HepG2 (cell line): ENCODE measurements at regions not wholly inside any gene's neighbourhood (a gene's known extent, or its start where the extent isn't known, plus 50 kb on each side); places are given as distances from the start of the nearest gene placed in this dataset.

Experiments used
- ADNP ChIP-seq: sonication (generic); formaldehyde crosslinking; IDR thresholded peaks from 2 replicates; pipeline ENCODE4 v1.4.0; 2020; ENCODE audit warnings: missing genetic modification reagents
- CBX2 ChIP-seq, 2 experiments: fragments of 200-600 bp in 1 of 2; sonication (generic); formaldehyde crosslinking in 1 of 2; IDR thresholded peaks; 2 replicates each; pipeline versions ENCODE4 v1.7.0 to v1.8.1; 2018 to 2022; ENCODE audit warnings: low read depth in 2 of 2, low read length in 1 of 2, mild to moderate bottlenecking in 1 of 2, missing genetic modification reagents in 1 of 2
- CEBPG ChIP-seq: IDR thresholded peaks from 2 replicates; pipeline ENCODE4 v1.6.1; 2016
- DRAP1 ChIP-seq: IDR thresholded peaks from 2 replicates; pipeline ENCODE4 v1.6.1; 2016; ENCODE audit warnings: missing genetic modification reagents, missing compliant biosample characterization
- FOXP4 ChIP-seq: sonication (generic); formaldehyde crosslinking; IDR thresholded peaks from 2 replicates; pipeline ENCODE4 v1.4.0; 2020; ENCODE audit warnings: missing genetic modification reagents
- HOXA9 ChIP-seq: sonication (generic); formaldehyde crosslinking; IDR thresholded peaks from 2 replicates; pipeline ENCODE4 v1.8.1; 2022; ENCODE audit warnings: missing genetic modification reagents, mild to moderate bottlenecking, moderate library complexity, borderline replicate concordance
- NCOA5 ChIP-seq: sonication (generic); formaldehyde crosslinking; IDR thresholded peaks from 2 replicates; pipeline ENCODE4 v1.4.0; 2020; ENCODE audit warnings: missing genetic modification reagents
- RELA ChIP-seq: sonication (generic); formaldehyde crosslinking; IDR thresholded peaks from 2 replicates; pipeline ENCODE4 v1.4.0; 2020; ENCODE audit warnings: missing genetic modification reagents
- RFXAP ChIP-seq: sonication (generic); formaldehyde crosslinking; IDR thresholded peaks from 2 replicates; pipeline ENCODE4 v1.4.0; 2020; ENCODE audit warnings: missing genetic modification reagents, borderline replicate concordance
- STAT6 ChIP-seq: sonication (generic); formaldehyde crosslinking; IDR thresholded peaks from 2 replicates; pipeline ENCODE4 v1.4.0; 2020; ENCODE audit warnings: missing genetic modification reagents, mild to moderate bottlenecking, borderline replicate concordance
- TEAD3 ChIP-seq: optimal IDR thresholded peaks from 2 replicates; pipeline ENCODE3; 2016; ENCODE audit warnings: borderline replicate concordance
- THAP7 ChIP-seq: sonication (generic); formaldehyde crosslinking; IDR thresholded peaks from 2 replicates; pipeline ENCODE4 v1.8.1; 2023; ENCODE audit warnings: mild to moderate bottlenecking, missing genetic modification reagents
- ZKSCAN8 ChIP-seq: IDR thresholded peaks from 2 replicates; pipeline ENCODE4 v1.6.1; 2016; ENCODE audit warnings: borderline replicate concordance, missing genetic modification reagents, missing compliant biosample characterization
- ZNF17 ChIP-seq: sonication (generic); formaldehyde crosslinking; IDR thresholded peaks from 2 replicates; pipeline ENCODE4 v1.5.0; 2020; ENCODE audit warnings: mild to moderate bottlenecking, missing genetic modification reagents
- ZNF747 ChIP-seq: sonication (generic); formaldehyde crosslinking; IDR thresholded peaks from 2 replicates; pipeline ENCODE4 v1.8.1; 2023; ENCODE audit warnings: missing genetic modification reagents, mild to moderate bottlenecking, borderline replicate concordance
- ZNF781 ChIP-seq: sonication (generic); formaldehyde crosslinking; IDR thresholded peaks from 2 replicates; pipeline ENCODE4 v1.5.1; 2020; ENCODE audit warnings: borderline replicate concordance, mild to moderate bottlenecking, missing genetic modification reagents; ENCODE audit errors: not compliant biosample characterization
- ZNF878 ChIP-seq: sonication (generic); formaldehyde crosslinking; IDR thresholded peaks from 2 replicates; pipeline ENCODE4 v1.8.1; 2023; ENCODE audit warnings: mild to moderate bottlenecking, missing genetic modification reagents, moderate library complexity
- TF ChIP-seq, protein P1 (sequence below): sonication (generic); formaldehyde crosslinking; IDR thresholded peaks from 2 replicates; pipeline ENCODE4 v1.4.0; 2020; ENCODE audit warnings: missing genetic modification reagents
- TF ChIP-seq, protein P2 (sequence below): sonication (generic); formaldehyde crosslinking; IDR thresholded peaks from 2 replicates; pipeline ENCODE4 v1.4.0; 2020; ENCODE audit warnings: missing genetic modification reagents

DNA sequence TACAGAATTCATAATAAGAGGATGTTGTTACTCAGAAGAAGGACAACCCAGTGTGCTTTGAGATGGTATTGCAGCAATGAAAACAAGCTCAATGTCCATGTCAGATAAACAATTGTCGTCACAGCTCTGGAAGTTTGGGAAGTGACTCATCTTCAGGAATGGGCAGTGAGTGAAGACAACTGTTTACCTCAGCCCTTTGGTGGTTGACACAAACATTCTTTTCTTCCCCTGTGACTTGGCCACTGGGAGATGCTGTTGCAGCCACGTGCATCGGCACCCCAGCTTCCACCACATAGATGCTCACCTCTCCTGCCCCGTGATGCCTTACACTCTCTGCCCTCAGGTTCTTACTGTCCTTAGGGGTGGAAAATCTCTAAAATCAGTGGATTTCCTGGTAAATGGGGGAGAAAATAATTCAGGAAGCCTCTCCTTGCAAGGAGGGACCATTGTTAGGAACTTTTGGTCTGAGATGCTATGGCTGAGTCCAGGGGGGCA, 114.1 kb upstream of the GALNT15 start (continued):
- TF ChIP-seq STAT6 (CRISPR knock-in tag) (no peak), ZNF878 (CRISPR knock-in tag) (peak; percentile 75), CBX2 (IDR thresholded peaks at IDR 0.05; ENCODE audit: low read depth, low read length) (no peak), CBX2 (CRISPR knock-in tag; IDR thresholded peaks at IDR 0.05; ENCODE audit: low read depth) (no peak), HOXA9 (CRISPR knock-in tag) (no peak), ADNP (CRISPR knock-in tag) (no peak), CEBPG (peak; percentile 96), THAP7 (no peak), ZKSCAN8 (CRISPR knock-in tag) (peak; percentile 99), ZNF17 (no peak), NCOA5 (CRISPR knock-in tag) (no peak), ZNF747 (CRISPR knock-in tag) (no peak), RFXAP (CRISPR knock-in tag) (no peak), DRAP1 (CRISPR knock-in tag) (peak; percentile 76; the same call in 1 of the 2 replicates), TEAD3 (CRISPR knock-in tag) (peak; percentile 100), ZNF781 (CRISPR knock-in tag) (no peak), FOXP4 (CRISPR knock-in tag) (peak; percentile 100), RELA (peak; percentile 68; the same call in 1 of the 2 replicates)
- TF ChIP-seq, protein P1, sequence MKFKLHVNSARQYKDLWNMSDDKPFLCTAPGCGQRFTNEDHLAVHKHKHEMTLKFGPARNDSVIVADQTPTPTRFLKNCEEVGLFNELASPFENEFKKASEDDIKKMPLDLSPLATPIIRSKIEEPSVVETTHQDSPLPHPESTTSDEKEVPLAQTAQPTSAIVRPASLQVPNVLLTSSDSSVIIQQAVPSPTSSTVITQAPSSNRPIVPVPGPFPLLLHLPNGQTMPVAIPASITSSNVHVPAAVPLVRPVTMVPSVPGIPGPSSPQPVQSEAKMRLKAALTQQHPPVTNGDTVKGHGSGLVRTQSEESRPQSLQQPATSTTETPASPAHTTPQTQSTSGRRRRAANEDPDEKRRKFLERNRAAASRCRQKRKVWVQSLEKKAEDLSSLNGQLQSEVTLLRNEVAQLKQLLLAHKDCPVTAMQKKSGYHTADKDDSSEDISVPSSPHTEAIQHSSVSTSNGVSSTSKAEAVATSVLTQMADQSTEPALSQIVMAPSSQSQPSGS (CRISPR knock-in tag), result peak; percentile 98
- TF ChIP-seq, protein P2, sequence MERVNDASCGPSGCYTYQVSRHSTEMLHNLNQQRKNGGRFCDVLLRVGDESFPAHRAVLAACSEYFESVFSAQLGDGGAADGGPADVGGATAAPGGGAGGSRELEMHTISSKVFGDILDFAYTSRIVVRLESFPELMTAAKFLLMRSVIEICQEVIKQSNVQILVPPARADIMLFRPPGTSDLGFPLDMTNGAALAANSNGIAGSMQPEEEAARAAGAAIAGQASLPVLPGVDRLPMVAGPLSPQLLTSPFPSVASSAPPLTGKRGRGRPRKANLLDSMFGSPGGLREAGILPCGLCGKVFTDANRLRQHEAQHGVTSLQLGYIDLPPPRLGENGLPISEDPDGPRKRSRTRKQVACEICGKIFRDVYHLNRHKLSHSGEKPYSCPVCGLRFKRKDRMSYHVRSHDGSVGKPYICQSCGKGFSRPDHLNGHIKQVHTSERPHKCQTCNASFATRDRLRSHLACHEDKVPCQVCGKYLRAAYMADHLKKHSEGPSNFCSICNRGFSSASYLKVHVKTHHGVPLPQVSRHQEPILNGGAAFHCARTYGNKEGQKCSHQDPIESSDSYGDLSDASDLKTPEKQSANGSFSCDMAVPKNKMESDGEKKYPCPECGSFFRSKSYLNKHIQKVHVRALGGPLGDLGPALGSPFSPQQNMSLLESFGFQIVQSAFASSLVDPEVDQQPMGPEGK (CRISPR knock-in tag), result peak; percentile 48
